ENCODE measurements at regions not wholly inside any gene's neighbourhood (a gene's known extent, or its start where the extent isn't known, plus 50 kb on each side); places are given as distances from the start of the nearest gene placed in this dataset.
"Not testable (repeated sequence)": the region's sequence is repeated elsewhere in the genome, so short reads cannot be mapped to it uniquely, and the experiment has no call there.

DNA sequence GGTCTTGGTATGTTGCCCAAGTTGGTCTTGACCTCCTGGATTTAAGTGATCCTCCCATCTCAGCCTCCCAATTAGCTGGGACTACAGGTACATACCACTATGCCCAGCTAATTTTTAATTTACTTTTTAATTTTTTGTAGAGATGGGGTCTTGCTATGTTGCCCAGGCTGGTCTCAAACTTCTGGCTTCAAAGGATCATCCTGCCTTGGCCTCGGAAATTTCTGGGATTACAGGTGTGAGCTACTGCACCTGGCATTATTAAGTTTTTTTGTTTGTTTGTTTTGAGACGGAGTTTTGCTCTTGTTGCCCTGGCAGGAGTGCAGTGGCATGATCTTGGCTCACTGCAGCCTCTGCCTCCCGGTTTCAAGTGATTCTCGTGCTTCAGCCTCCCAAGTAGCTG, 195.7 kb upstream of the HAAO start:
- not testable (repeated sequence) for DNase-seq

DNA sequence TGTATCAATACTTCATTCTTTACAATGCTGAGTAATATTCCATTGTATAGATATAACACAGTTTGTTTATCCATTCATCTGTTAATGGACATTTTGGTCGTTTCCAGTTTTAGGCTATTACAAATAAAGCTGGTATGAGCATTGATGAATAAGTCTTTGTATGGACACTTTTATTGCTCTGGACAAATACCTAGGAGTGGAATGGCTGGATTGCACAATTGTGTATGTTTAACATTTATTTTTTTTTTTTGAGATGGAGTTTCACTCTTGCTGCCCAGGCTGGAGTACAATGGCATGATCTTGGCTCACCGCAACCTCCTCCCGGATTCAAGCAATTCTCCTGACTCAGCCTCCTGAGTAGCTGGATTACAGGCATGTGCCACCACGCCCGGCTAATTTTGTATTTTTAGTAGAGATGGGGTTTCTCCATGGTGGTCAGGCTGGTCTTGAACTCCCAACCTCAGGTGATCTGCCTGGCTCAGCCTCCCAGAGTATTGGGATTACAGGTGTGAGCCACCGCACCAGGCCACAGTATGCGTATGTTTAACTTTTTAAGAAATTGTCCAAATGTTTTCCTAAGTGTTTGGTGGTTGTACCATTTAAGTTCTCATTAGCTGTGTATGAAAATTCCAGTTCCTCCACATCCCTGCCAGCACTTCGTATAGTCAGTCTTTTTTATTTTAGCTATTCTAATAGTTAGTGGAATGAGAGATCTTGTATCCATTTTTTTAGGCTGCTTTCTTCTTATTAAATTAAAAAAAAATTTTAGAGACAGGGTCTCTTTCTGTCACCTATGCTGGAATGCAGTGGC, 194.9 kb upstream of the HAAO start:
- no peak for DNase-seq

DNA sequence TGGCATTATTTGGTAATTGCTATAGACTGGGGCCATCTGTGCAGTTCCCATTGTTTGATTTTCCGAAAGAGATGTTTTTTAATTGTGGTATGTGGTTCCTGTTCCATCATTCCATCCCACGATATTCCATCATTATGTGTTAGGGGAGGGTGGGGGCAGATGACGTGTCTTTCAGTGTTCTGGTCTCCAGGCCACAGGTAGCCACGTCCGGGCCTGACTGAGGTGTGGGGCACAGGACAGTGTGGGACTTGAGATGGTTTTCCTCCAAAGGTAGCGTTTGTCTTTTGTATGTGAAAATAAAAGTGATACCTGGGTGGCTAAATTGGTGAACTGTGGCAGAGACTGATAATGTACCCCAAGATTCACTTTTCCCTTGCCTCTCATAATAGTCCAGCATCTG, 192.2 kb upstream of the HAAO start:
- DNase-seq: no peak

DNA sequence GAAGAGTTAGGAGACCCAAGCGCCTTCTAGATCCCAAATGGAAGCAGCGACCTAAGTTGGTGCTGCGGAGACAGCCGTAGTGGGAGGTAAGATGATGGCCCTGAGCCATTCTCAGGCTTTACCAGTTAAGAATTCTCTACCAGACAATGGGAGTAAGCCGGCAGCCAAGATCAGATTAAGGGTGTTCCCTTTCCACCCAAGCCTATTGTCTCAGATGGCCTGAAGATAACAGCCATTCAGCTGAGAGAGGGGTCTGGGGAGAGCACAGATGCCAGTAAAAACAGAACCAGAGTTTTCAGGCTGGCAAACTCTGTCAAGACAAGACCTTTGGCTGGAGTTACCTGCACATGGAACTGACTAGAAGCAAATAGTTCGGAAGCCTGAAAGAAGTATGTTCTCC, 191.7 kb upstream of the HAAO start:
- DNase-seq: no peak

DNA sequence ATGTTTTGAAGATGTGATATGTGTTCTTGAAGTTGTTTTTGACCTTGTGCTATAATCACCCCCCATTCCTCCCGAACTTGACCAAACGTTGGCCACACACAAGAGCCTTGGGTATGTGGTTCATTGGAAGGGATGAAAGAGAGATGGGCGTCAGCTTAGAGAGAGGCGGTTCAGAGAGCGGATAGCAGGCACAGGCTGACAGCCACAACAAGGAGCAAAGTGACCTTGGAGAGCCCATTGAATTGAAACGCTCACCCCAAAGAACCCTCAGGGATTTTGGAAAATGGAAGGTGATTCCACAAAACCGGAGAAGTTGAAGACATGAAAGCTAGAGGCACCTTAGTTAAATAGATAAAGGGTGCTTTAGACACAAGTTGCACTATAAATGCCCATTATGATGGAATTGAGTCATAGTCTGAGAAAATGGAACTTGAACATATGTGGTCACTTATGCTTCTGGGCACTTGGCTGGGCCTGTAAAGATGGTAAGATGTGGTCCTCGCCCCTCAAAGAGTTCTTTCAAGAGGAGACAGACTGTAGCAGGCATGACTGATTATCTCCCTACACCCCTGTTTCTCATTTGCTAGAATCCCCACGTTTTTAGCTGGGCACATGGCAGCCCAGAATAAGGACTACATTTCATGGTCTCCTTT, 188.5 kb upstream of the HAAO start:
- DNase-seq: no peak

DNA sequence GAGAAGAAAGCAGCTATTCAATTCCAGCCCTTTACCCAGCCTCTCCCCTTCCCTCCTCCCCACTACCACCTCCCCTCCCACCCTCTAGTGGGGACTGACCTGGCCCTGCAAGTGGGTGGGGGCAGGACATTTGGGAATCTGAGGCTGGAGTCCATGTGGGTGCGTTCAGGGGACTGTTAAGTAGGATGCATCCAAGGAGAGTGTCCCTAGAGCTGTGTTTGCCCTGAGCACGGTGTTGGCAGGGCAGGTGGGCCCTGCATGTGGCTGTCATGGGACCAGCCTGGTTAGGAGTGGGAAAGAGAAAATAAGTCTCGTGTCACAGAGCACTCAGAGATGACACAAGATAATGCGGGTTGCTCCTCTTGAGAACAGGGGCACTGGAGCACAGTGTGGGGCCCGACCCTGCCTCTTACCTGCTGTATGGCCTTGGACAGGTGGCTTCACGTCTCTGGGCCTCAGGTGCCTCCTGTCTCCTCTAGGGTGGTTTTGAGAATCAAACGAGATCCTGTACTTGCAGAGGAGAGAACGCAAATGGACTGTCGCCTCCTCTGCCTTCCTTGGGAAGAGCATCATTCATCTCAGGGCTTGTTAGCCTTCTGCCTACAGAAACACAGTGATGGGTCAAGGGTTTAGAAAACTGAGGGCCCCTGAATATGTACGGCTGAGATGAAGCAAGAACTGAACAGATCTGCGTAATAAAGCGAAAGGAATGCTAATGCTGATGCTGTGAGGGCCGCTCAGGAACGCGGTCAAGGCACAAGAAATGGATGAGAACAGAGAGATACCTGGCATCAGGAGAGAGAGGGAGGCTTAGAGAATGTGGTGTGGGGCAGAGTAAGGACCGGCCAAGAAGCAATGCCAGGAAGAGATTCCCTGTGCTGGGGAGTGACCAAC, 187.7 kb upstream of the HAAO start:
- no peak for DNase-seq

DNA sequence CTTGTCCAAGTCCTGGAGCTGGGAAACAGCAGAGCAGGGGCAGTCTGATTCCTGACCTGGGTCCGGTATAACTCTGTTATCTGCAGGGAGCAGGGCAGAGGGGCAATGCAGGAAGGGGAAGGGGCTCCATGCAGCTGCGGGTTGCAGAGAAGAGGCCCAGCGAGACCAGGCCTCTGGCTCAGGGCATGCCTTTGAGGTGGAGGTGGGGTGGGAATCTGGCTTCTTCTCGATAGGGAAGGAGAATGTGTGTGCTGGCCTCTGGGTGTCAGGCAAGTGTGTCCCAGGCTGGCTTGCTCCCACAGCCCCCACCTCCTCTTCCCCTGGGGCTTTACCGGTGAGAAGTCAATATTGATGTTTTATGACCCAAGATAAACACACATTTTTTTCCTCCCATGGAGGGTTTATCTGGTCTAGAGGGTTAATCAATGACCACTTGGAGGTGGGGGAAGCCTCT, 187.1 kb upstream of the HAAO start:
- DNase-seq: no peak

DNA sequence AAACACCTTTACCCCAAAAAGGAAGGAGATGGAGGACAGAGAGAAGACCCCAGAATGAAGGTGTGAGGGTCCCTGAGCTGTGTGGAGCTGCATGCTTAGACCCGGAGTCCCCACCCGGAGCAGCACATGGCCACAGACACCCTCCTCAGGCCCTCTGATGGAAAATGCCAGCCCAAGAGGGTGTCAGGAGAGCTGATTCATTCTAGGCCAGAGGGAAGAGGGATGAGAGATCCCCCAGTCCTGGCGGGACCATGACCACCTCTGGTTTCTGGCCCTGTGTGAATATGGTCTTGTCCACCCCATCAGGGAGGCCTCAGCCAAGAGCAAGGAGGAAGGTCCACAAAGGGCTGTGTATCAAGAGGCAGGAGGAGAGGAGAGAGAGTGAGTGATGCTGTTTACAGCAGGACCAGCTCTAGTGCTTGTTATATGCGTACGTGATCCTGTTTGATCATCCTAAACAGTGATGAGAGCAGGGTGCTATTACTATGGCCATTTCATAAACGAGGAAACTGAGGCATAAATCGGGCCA, 186.6 kb upstream of the HAAO start:
- DNase-seq: no peak

DNA sequence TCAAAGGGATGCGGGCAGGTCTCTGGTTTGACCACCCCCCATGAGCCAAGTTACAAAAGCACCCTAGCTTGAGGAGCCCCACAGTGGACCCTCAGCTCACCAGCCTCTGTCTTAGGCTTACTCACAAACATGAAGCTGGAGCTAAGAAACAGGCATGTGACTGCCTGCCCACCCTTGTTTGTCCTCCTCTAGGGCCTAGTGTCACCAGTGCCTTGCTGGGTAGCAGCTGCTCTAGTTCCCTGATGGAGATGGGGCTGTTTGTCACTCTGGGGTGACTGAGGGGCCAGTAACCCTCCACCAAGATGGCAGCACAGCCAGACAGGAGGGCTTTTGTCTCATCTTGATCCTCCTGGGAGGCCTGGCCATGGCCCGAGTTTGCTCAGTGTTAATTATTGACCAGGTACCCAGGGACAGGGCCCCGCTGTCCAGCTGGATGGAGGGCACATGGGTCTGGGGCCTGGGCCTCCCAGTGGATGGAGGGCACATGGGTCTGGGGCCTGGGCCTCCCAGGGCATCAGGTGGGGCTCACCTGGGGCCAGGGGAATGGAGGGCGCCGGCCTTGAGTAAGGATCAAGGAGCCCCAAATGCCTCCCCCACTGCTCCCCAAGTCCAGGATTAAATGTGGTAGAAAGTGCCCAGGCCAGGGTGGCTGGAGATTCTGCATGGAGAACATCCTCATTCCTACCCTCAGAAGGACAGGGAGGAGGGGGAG, 185.9 kb upstream of the HAAO start:
- DNase-seq: no peak

DNA sequence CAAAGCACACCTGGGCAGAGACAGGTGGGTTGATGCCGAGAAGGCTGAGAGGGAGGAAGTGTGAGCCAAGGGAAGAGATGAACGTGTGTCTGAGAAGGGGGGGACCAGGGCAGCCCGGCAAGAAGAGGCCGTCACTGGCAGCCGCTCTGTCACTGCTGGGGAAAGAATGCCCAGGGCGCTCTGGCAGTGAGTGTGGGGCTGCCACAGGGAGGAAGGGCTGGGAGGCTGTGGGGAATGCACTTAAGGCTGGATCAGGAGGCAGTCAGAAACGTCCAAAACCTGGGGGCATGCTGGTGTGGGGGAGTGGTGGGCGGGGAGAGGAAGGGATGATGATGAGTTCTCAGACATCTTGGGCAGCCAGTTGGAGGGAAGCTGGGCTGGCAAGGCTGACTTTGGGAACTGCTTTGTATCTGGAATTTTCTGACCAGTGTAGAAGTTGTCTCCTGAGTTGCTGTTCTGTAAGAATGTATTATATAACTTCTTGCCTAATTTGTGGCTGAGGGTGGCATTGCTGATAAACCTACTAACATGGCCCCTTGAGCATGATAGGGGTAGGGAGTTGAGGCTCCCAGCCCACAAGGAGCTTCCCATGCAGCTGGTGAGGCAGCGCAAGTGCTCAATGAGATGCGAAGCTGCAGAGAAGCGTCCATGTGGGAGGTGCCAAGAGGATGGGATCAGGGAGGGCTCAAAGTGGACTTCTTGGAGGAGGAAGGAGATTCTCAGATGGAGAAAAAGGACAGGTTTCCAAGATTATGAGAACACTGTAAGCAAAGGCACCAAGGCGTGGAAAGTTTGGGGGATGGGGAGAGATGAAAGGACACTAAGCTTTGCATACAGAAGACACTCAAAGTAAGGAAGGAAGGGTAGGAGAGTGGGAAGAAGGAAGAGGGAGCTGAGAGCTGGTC, 185.1 kb upstream of the HAAO start:
- DNase-seq: no peak

DNA sequence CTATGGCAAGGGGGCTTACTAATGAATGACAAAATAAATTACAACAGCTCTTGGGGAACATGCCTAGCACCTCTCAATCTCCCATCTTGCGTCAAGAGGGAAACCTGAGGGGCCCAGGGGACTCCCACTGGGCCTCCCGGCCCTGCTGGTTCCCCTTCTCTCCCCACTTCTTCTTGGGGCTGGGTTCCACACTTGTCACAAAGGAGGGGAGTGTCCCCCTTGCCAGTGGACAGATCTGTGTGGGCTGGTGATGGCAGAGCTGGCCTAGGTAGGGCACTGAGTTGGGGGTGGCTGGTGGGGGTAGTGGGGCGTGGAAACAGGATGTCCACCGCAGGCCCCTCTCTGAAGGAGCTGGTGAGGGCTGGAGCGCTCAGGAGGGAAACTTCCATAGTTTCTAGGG, 184.0 kb upstream of the HAAO start:
- DNase-seq: no peak

DNA sequence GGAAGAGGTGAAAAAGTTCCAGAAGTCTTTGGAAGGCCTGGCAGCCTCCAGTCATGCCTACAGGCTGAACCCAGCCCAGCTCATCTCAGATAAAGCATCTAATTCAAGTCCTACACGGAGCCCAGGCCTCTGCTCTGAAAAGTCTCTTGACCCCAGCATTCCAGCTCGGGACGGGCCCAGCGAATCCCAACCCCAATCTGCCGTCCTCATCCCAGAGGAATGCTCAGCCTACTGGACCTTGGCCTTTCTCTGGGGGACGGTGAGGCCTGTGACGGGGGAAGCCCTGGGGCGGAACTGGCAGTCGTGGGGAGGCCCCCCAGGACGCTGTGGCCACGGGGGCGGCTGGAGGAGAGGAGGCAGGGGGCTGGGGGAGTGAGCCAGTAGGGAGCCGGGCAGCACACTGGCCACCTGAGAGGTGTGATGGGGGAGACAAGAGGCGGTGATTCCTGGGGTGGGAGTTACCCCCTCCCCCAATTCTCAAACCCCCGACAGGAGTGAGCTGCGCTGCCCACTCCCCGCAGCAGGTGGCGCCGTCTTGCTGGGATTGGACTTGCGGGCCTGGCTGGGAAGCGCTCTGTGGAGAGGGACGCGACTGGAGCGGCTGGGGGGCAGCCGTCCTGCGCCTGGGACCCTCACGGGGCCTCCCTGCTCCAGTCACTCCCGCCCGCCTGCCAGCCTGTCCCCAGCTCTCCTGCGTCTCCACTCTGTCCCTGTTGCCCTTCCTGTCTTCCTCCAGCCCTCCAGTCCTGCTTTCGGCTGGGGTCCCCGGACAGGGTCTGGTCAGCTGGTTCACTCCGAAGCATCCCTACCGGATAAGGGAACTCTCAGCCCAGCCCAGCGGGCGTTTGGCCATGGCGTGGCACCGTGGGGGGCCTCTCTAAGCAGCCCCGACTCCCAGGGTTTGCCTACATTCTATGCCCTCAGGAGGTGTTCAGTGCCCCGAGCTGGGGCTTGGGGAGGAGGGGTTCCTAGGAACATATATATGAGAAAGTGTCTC, 182.6 kb upstream of the HAAO start:
- DNase-seq: peak in 4 of 5 donors; percentile 9 to 41 (median 26)

DNA sequence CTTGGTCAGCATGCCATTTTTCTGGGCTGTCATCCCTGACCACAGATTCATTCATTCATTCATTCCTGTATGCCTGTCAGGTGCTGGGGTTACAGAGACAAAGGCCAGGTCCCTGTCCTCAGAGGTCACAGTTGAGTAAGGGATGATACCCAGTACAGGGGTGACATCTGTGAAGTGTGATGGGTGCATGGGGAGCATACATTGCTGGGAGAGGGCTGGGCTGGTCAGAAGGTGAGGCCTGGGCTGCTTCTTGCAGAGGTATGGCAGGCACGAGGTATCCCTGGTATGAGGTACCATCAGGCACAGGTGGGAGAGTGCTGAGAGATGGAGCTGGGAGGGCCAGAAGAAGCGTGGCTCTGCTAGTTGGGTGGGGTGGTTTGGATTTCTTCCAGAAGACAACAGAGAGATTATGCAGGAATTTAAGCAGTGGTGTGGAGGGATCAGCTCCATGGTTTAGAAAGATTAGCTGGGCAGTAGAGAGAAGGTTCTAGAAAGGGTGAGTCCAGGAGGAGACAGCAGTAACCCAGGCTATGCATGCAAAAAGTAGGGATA, 181.9 kb upstream of the HAAO start:
- no peak for DNase-seq

DNA sequence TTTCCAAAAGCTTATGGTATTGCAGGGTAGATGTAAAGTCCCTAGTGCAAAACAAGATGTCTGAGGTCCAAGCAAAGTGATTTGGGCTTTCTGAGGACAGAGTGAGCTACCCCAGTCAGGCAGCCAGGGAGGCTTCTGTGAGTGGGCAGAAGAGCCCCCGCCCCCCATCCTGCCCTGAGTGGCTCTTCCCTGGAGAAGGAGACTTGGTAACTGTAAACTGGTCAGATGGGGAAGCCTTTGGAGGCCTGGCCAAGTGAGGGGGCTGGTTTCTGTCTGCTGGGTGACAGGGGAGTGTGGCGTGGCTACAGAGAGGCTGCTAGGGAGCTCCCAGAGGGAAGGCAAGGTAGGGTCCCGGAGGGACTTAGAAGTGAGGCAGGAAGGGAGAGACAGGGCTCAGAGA, 181.3 kb upstream of the HAAO start:
- no peak for DNase-seq

DNA sequence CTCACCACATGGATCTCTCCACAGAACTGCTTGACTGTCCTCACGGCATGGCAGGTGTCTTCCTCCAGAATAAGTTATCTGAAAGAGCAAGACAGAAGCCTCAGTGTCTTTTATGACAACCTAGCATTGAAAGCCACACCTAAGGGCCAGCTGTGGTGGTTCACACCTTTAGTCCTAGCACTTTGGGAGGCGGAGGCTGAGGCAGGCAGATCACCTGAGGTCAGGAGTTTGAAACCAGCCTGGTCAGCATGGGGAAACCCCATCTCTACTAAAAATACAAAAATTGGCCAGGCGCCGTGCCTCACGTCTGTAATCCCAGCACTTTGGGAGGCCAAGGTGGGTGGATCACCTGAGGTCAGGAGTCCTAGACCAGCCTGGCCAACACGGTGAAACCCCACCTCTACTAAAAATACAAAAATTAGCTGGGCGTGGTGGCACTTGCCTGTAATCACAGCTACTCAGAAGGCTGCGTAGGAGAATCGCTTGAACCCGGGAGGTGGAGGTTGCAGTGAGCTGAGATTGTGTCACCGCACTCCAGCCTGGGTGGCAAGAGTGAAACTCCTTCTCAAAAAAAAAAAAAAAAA, 180.6 kb upstream of the HAAO start:
- DNase-seq: not testable (repeated sequence)

DNA sequence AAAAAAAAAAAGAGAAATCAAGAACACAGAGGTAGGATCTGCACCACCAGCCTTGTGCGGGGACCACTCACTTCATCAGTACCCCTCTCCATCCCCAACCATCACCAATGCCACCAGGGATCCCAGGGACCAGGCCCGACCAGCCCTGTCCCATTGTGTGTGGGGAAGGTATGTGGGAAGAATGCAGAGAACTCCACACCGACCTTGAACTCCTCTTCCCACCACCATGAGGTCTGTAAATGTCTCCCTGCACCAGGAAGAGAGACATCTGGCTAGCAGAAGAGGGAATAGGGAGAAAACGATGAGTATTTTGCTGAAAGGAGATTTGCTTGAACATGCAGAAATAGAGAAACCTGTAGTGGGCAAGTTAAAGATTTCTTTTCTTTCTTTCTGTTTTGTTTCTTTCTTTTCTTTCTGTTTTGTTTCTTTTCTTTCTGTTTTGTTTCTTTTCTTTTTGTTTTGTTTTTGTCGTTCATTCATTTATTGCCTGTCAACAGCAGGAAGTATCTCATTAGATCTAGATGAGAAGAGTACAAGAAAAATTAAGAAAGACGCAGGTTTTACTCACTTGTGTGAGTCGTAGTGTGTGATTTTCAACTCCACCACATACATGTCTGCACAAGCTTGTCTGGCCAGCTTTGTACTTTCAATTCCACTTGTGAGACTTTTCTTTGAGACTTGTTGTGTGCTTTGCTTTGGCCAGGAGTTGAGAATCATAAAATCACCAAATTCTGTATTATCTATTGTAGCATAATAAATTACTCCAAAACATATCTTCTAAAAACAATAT, 179.8 kb upstream of the HAAO start:
- DNase-seq: peak in 1 of 5 donors; percentile 26

DNA sequence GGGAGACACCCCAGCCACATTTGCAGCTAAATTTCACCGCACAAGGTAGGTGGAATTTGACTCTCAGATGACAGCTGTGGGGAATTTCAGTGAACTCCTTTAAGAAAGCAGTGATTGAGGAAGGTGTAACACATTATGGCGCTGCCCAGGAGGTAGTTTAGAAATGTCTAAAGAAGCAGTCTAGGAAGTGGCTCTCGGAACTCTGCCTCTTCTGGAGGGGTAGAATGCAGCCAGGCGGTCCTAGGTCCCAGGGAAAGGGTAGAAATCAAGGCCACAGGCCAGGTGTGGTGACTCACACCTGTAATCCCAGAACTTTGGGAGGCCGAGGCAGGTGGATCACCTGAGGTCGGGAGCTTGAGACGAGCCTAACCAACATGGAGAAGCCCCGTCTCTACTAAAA, 179.0 kb upstream of the HAAO start:
- no peak for DNase-seq

DNA sequence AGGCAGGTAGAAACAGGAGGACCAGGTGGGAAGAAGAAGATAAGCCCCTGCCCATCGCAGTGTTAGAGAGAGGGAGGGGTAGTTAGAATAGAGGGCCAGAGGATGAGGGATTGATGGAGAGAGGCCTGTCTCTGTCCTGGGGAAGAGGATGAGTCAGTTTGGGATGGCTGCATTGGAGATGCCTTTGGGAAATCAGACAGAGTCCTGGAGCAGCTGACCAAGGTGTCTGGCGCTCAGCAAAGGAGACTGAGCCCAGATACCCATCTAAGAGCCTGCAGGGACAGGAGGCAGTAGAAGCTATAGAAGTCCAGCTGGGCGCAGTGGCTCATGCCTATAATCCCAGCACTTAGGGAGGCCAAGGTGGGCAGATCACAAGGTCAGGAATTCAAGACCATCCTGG, 177.8 kb upstream of the HAAO start:
- DNase-seq: no peak
